ENCODE measurements at regions not wholly inside any gene's neighbourhood (a gene's known extent, or its start where the extent isn't known, plus 50 kb on each side); places are given as distances from the start of the nearest gene placed in this dataset.

GRCh38 chr5:18027241-18027867 lies 393.1 kb downstream of the TAF11L14 start:
- CTCF ChIA-PET, result no interaction called here
- intact Hi-C loops (cut with micrococcal nuclease; ENCODE audit: unreplicated experiment), result no loop called here
- no peaks in the 10 kb centered on the region for H3K4me1 Mint-ChIP-seq (ENCODE audit: low read depth, unreplicated experiment)
- no peak for DNase-seq
- no peak overlapping the region for H3K27ac Mint-ChIP-seq (ENCODE audit: unreplicated experiment)
- H3K27me3 Mint-ChIP-seq (ENCODE audit: unreplicated experiment), result no peaks in the 10 kb centered on the region
- H3K4me3 Mint-ChIP-seq (ENCODE audit: low read depth, unreplicated experiment), result no peak overlapping the region
- no TSS peak for BruUV-seq (replicated peaks)
- H3K9me3 Mint-ChIP-seq (ENCODE audit: low read depth, unreplicated experiment), result peaks cover 8% of the 10 kb centered on the region
- no peak for TF ChIP-seq CTCF (IDR thresholded peaks at IDR 0.05; ENCODE audit: unreplicated experiment)
- H3K36me3 Mint-ChIP-seq (ENCODE audit: insufficient read depth, unreplicated experiment), result no peaks in the 10 kb centered on the region

- Mint-ChIP-seq H3K4me1 (ENCODE audit: low read depth, unreplicated experiment) (no peaks in the 10 kb centered on the region), H3K9me3 (ENCODE audit: low read depth, unreplicated experiment) (peaks cover 8% of the 10 kb centered on the region), H3K4me3 (ENCODE audit: low read depth, unreplicated experiment) (no peak overlapping the region), H3K27me3 (ENCODE audit: unreplicated experiment) (no peaks in the 10 kb centered on the region), H3K36me3 (ENCODE audit: insufficient read depth, unreplicated experiment) (no peaks in the 10 kb centered on the region), H3K27ac (ENCODE audit: unreplicated experiment) (no peak overlapping the region)
- intact Hi-C loops (cut with micrococcal nuclease; ENCODE audit: unreplicated experiment), result no loop called here
- CTCF ChIA-PET, result no interaction called here
- no peak for TF ChIP-seq CTCF (IDR thresholded peaks at IDR 0.05; ENCODE audit: unreplicated experiment)
- no TSS peak for BruUV-seq (replicated peaks)
- no peak for DNase-seq
Measured at GRCh38 chr5:18028036-18028435, 393.8 kb downstream of the TAF11L14 start.

GRCh38 chr5:18032744-18033143 lies 398.5 kb downstream of the TAF11L14 start:
- no peak for DNase-seq
- Mint-ChIP-seq H3K9me3 (ENCODE audit: low read depth, unreplicated experiment) (peaks cover 6% of the 10 kb centered on the region), H3K4me1 (ENCODE audit: low read depth, unreplicated experiment) (no peaks in the 10 kb centered on the region), H3K4me3 (ENCODE audit: low read depth, unreplicated experiment) (no peak overlapping the region), H3K27ac (ENCODE audit: unreplicated experiment) (no peak overlapping the region), H3K36me3 (ENCODE audit: insufficient read depth, unreplicated experiment) (no peaks in the 10 kb centered on the region), H3K27me3 (ENCODE audit: unreplicated experiment) (no peaks in the 10 kb centered on the region)
- intact Hi-C loops (cut with micrococcal nuclease; ENCODE audit: unreplicated experiment), result no loop called here
- no peak for TF ChIP-seq CTCF (IDR thresholded peaks at IDR 0.05; ENCODE audit: unreplicated experiment)
- CTCF ChIA-PET, result no interaction called here
- no TSS peak for BruUV-seq (replicated peaks)

GRCh38 chr5:18036531-18036930 lies 402.3 kb downstream of the TAF11L14 start:
- no TSS peak for BruUV-seq (replicated peaks)
- intact Hi-C loops (cut with micrococcal nuclease; ENCODE audit: unreplicated experiment), result no loop called here
- DNase-seq, result no peak
- H3K4me1 Mint-ChIP-seq (ENCODE audit: low read depth, unreplicated experiment), result no peaks in the 10 kb centered on the region
- CTCF ChIA-PET, result no interaction called here
- H3K9me3 Mint-ChIP-seq (ENCODE audit: low read depth, unreplicated experiment), result peaks cover 4% of the 10 kb centered on the region
- no peaks in the 10 kb centered on the region for H3K27me3 Mint-ChIP-seq (ENCODE audit: unreplicated experiment)
- no peak overlapping the region for H3K27ac Mint-ChIP-seq (ENCODE audit: unreplicated experiment)
- TF ChIP-seq CTCF (IDR thresholded peaks at IDR 0.05; ENCODE audit: unreplicated experiment), result no peak
- no peaks in the 10 kb centered on the region for H3K36me3 Mint-ChIP-seq (ENCODE audit: insufficient read depth, unreplicated experiment)
- no peak overlapping the region for H3K4me3 Mint-ChIP-seq (ENCODE audit: low read depth, unreplicated experiment)
